ENCODE measurements at regions not wholly inside any gene's neighbourhood (a gene's known extent, or its start where the extent isn't known, plus 50 kb on each side); places are given as distances from the start of the nearest gene placed in this dataset.

- 96 to 97% (median 97%) methylated on average over 4 of the region's 4 CpGs for WGBS, 3 donors
- Histone ChIP-seq H3K9me3 (no peaks in the 10 kb centered on the region), H3K4me1 (ENCODE audit: insufficient read depth) (no peaks in the 10 kb centered on the region), H3K27ac (no peak overlapping the region), H3K4me3 (no peak overlapping the region), H3K36me3 (no peaks in the 10 kb centered on the region), H3K27me3 (no peaks in the 10 kb centered on the region)
- DNase-seq = no peak
- intact Hi-C loops (cut with DNase I) = no loop called here
- TF ChIP-seq POLR2A (IDR thresholded peaks at IDR 0.05) (no peak), EP300 (IDR thresholded peaks at IDR 0.05) (no peak)
- TF ChIP-seq, protein P1, sequence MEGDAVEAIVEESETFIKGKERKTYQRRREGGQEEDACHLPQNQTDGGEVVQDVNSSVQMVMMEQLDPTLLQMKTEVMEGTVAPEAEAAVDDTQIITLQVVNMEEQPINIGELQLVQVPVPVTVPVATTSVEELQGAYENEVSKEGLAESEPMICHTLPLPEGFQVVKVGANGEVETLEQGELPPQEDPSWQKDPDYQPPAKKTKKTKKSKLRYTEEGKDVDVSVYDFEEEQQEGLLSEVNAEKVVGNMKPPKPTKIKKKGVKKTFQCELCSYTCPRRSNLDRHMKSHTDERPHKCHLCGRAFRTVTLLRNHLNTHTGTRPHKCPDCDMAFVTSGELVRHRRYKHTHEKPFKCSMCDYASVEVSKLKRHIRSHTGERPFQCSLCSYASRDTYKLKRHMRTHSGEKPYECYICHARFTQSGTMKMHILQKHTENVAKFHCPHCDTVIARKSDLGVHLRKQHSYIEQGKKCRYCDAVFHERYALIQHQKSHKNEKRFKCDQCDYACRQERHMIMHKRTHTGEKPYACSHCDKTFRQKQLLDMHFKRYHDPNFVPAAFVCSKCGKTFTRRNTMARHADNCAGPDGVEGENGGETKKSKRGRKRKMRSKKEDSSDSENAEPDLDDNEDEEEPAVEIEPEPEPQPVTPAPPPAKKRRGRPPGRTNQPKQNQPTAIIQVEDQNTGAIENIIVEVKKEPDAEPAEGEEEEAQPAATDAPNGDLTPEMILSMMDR (IDR thresholded peaks at IDR 0.05) = no peak
Observed at GRCh38 chr7:33742999-33743587, 162.2 kb upstream of the BMPER start.

DNA sequence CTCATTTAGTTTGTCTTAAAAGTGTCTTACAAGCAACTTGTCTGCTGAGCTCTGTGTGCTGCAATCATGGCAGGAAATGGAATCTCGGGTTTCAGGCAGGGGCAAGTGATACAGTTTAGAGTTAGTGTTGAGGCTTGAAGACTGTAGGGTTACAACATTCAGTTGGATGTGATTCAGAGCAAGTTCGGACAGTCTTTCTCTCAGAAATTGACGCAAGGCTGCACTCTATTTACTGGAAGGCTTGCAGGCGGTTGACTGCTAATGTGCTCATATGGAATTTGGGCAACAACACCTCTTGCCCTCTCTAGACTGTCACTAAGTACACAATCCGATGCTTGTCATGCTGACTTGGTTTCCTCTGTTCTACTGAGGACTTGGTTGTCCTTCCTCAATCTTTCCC is 161.7 kb upstream of the BMPER start:
- intact Hi-C loops (cut with DNase I) = no loop called here
- Histone ChIP-seq H3K9me3 (no peaks in the 10 kb centered on the region), H3K27me3 (no peaks in the 10 kb centered on the region), H3K36me3 (no peaks in the 10 kb centered on the region), H3K4me3 (no peak overlapping the region), H3K27ac (no peak overlapping the region), H3K4me1 (ENCODE audit: insufficient read depth) (no peaks in the 10 kb centered on the region)
- TF ChIP-seq POLR2A (IDR thresholded peaks at IDR 0.05) (no peak), EP300 (IDR thresholded peaks at IDR 0.05) (no peak)
- TF ChIP-seq, protein P1 (IDR thresholded peaks at IDR 0.05) = no peak
- WGBS, 3 donors = 90 to 91% (median 90%) methylated on average over 5 of the region's 5 CpGs
- no peak for DNase-seq

DNA sequence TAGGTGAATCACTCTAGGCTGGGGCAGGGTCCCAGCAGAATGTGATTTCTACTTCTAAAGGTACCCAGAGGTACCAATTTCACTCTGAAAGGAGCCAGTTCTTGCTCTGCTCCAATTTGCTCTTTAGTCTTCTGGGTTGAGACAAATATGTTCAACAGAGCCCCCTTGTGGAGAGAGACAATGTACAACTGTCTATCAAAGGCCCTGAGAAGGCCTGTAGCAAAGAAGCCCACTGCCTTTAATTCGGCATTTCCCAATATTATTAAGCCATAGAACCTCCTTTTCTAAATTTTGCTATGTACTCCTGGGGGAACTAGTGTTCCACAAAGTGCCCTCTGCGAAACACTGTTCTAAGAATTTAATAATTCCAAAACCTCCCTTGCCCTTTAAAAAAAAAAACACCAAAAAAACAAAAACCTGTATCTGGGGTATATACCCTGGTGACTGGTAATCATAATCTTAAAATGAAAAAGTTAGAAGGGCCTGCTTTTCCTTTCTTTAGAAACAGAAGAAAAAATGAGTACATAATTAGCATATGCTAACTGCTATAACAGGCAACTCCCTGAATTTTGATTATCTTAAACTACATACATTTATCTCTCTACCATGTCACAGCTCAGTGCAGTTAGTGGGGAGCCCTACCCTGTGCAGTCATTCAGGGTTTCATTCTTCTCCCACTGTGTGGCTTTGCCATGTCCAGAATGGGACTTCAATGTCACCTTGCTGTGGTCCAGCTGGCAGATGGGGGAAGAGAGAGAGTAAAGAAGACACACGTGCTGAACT is 160.9 kb upstream of the BMPER start:
- no peak overlapping the region for H3K27ac ChIP-seq
- H3K9me3 ChIP-seq = no peaks in the 10 kb centered on the region
- intact Hi-C loops (cut with DNase I) = no loop called here
- no peaks in the 10 kb centered on the region for H3K4me1 ChIP-seq (ENCODE audit: insufficient read depth)
- no peak overlapping the region for H3K4me3 ChIP-seq
- H3K36me3 ChIP-seq = no peaks in the 10 kb centered on the region
- WGBS, 3 donors = 90 to 96% (median 92%) methylated on average over 3 of the region's 3 CpGs
- no peak for DNase-seq
- TF ChIP-seq POLR2A (IDR thresholded peaks at IDR 0.05) (no peak), EP300 (IDR thresholded peaks at IDR 0.05) (no peak)
- TF ChIP-seq, protein P1 (IDR thresholded peaks at IDR 0.05) = no peak
- H3K27me3 ChIP-seq = no peaks in the 10 kb centered on the region

DNA sequence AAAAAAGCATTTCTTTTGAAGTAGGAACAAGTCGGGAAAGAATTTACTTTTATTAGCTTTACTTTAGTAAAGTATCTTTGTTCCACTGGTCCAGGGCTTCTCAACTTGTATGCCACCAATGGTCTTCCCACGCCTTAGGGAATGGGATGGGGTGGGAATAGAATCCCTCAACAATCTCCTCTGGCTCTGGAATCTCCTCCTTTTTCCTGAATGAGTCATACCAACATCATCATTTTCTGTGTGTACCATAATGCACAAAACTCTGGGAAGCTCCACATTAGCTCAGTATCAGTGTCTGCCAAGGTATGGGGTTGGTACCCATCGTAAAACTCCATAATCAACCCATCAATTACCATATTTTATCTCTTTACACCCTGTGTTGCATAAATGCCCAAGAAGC is 159.4 kb upstream of the BMPER start:
- no peak for TF ChIP-seq EP300 (IDR thresholded peaks at IDR 0.05)
- Histone ChIP-seq H3K36me3 (no peaks in the 10 kb centered on the region), H3K27me3 (no peaks in the 10 kb centered on the region), H3K27ac (no peak overlapping the region), H3K9me3 (no peaks in the 10 kb centered on the region), H3K4me3 (no peak overlapping the region), H3K4me1 (ENCODE audit: insufficient read depth) (no peaks in the 10 kb centered on the region)
- no peak for DNase-seq
- 83 to 91% (median 91%) methylated on average over 3 of the region's 3 CpGs for WGBS, 3 donors
- intact Hi-C loops (cut with DNase I) = no loop called here

GRCh38 chr7:33748793-33749192 is 156.5 kb upstream of the BMPER start:
- no peaks in the 10 kb centered on the region for H3K9me3 ChIP-seq
- DNase-seq = no peak
- intact Hi-C loops (cut with DNase I) = no loop called here
- 62 to 64% (median 63%) methylated on average over 7 of the region's 7 CpGs for WGBS, 3 donors
- no peak overlapping the region for H3K4me3 ChIP-seq
- H3K4me1 ChIP-seq (ENCODE audit: insufficient read depth) = no peaks in the 10 kb centered on the region
- no peaks in the 10 kb centered on the region for H3K27me3 ChIP-seq
- TF ChIP-seq, protein P1 (IDR thresholded peaks at IDR 0.05) = no peak
- TF ChIP-seq EP300 (IDR thresholded peaks at IDR 0.05) (no peak), POLR2A (IDR thresholded peaks at IDR 0.05) (no peak)
- H3K36me3 ChIP-seq = no peaks in the 10 kb centered on the region
- H3K27ac ChIP-seq = no peak overlapping the region
